ENCODE measurements at regions not wholly inside any gene's neighbourhood (a gene's known extent, or its start where the extent isn't known, plus 50 kb on each side); places are given as distances from the start of the nearest gene placed in this dataset.

- Histone ChIP-seq H4K20me1 (ENCODE audit: control insufficient read depth, insufficient read depth) (no peaks in the 10 kb centered on the region), H3K27ac (ENCODE audit: control insufficient read depth, insufficient read depth) (no peak overlapping the region), H3K4me1 (ENCODE audit: control insufficient read depth, insufficient read depth, low read length) (no peaks in the 10 kb centered on the region), H3K36me3 (ENCODE audit: control insufficient read depth in 2 of 2, insufficient read depth in 2 of 2, low read length in 1 of 2) (no peaks in the 10 kb centered on the region), H3K4me3 (no peak overlapping the region), H3K79me2 (ENCODE audit: control insufficient read depth, insufficient read depth, low read length) (no peaks in the 10 kb centered on the region), H3K4me2 (ENCODE audit: control insufficient read depth, insufficient read depth) (no peak overlapping the region), H2AFZ (ENCODE audit: control insufficient read depth, low read depth, low read length) (no peak overlapping the region), H3K9ac (ENCODE audit: control insufficient read depth, insufficient read depth, low read length) (no peak overlapping the region), H3K9me3 (replicated peaks; ENCODE audit: control insufficient read depth, insufficient read depth, low read length) (no peaks in the 10 kb centered on the region; the same call in 2 of the 3 replicates), H3K27me3 (replicated peaks in 1 of 2; ENCODE audit: control insufficient read depth in 2 of 2, insufficient read depth in 2 of 2, low read length in 1 of 2) (no peaks in the 10 kb centered on the region)
- FAIRE-seq (no peak), DNase-seq (ENCODE audit: low read depth, low spot score) (no peak), ATAC-seq (no peak)
- CTCF ChIA-PET = no interaction called here
- in situ Hi-C loops (cut with MboI) = no loop called here
- intact Hi-C loops (cut with micrococcal nuclease; ENCODE audit: unreplicated experiment) = no loop called here
- SMC1A ChIA-PET (ENCODE audit: uncharacterized antibody, unreplicated experiment) = no interaction called here
- 28% methylated on average over 8 of the region's 8 CpGs for WGBS (ENCODE audit: insufficient coverage, insufficient replicate concordance, low lambda C conversion rate, missing lambda C conversion rate)
- no TSS peak for BruUV-seq (replicated peaks)
- POLR2A ChIA-PET = no interaction called here
- RAD21 ChIA-PET (ENCODE audit: unreplicated experiment) = no interaction called here
- TF ChIP-seq NR2C2 (IDR thresholded peaks at IDR 0.05; ENCODE audit: borderline replicate concordance, control insufficient read depth, insufficient read length, low read depth) (no peak), SKIL (IDR thresholded peaks at IDR 0.05; ENCODE audit: low read depth, poor library complexity, severe bottlenecking) (no peak), HDAC6 (IDR thresholded peaks at IDR 0.05; ENCODE audit: unreplicated experiment) (no peak), FOXK2 (IDR thresholded peaks at IDR 0.05) (no peak), MLLT1 (IDR thresholded peaks at IDR 0.05) (no peak), SREBF2 (IDR thresholded peaks at IDR 0.05; ENCODE audit: low read length) (no peak), IKZF2 (IDR thresholded peaks at IDR 0.05) (no peak), PRDM15 (CRISPR knock-in tag; IDR thresholded peaks at IDR 0.05) (no peak), CHD4 (IDR thresholded peaks at IDR 0.05) (no peak), ZBTB11 (CRISPR knock-in tag; IDR thresholded peaks at IDR 0.05) (no peak)
- TF ChIP-seq, protein P1, sequence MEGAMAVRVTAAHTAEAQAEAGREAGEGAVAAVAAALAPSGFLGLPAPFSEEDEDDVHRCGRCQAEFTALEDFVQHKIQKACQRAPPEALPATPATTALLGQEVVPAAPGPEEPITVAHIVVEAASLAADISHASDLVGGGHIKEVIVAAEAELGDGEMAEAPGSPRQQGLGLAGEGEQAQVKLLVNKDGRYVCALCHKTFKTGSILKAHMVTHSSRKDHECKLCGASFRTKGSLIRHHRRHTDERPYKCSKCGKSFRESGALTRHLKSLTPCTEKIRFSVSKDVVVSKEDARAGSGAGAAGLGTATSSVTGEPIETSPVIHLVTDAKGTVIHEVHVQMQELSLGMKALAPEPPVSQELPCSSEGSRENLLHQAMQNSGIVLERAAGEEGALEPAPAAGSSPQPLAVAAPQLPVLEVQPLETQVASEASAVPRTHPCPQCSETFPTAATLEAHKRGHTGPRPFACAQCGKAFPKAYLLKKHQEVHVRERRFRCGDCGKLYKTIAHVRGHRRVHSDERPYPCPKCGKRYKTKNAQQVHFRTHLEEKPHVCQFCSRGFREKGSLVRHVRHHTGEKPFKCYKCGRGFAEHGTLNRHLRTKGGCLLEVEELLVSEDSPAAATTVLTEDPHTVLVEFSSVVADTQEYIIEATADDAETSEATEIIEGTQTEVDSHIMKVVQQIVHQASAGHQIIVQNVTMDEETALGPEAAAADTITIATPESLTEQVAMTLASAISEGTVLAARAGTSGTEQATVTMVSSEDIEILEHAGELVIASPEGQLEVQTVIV (IDR thresholded peaks at IDR 0.05; ENCODE audit: borderline replicate concordance, partially characterized antibody) = no peak
Observed at GRCh38 chr9:88813638-88814209, 177.5 kb upstream of the S1PR3 start.
